Vagina (tissue), 2 donors: ENCODE measurements at regions not wholly inside any gene's neighbourhood (a gene's known extent, or its start where the extent isn't known, plus 50 kb on each side); places are given as distances from the start of the nearest gene placed in this dataset.

Experiments used
- DNase-seq, 2 donors: peaks; one replicate each; pipeline ENCODE4 v3.0.0-alpha.2; 2017; ENCODE audit errors: extremely low spot score in 2 of 2
- H3K27ac ChIP-seq: fragments of 200-600 bp; sonication (generic); one replicate; pipeline ENCODE4 v1.5.1; 2019
- H3K27me3 ChIP-seq: fragments of 200-600 bp; sonication (generic); one replicate; pipeline ENCODE4 v1.5.1; 2019
- H3K36me3 ChIP-seq, 2 donors: fragments of 200-600 bp; sonication (generic); one replicate each; pipeline ENCODE4 v1.5.1; 2017 to 2019
- H3K4me1 ChIP-seq: fragments of 200-600 bp; sonication (generic); one replicate; pipeline ENCODE4 v1.5.1; 2019
- H3K4me3 ChIP-seq, 2 donors: fragments of 200-600 bp; sonication (generic); 1 replicate in 1 of 2; 2 replicates in 1 of 2; pipeline ENCODE4 v1.5.1; 2016 to 2019
- H3K9me3 ChIP-seq: fragments of 200-600 bp; sonication (generic); one replicate; pipeline ENCODE4 v1.5.1; 2019
- CTCF ChIP-seq, 3 experiments: fragments of 450-650 bp in 2 of 3; fragments of 200-600 bp in 1 of 3; sonication (generic) in 1 of 3; IDR thresholded peaks; one replicate each; pipeline ENCODE4 v1.5.1; 2017 to 2019; ENCODE audit warnings: antibody characterized with exemption in 3 of 3, mild to moderate bottlenecking in 2 of 3, moderate library complexity in 2 of 3
- POLR2A ChIP-seq, 2 donors: fragments of 450-650 bp; IDR thresholded peaks; one replicate each; pipeline ENCODE4 v1.6.1; 2017; ENCODE audit warnings: antibody characterized with exemption in 2 of 2, mild to moderate bottlenecking in 2 of 2, moderate library complexity in 2 of 2
- POLR2AphosphoS5 ChIP-seq, 2 donors: sonication (generic); formaldehyde crosslinking; IDR thresholded peaks; one replicate each; pipeline ENCODE4 v1.9.0; 2017; ENCODE audit warnings: antibody characterized with exemption in 2 of 2, mild to moderate bottlenecking in 2 of 2, low read depth in 1 of 2; ENCODE audit not compliant: insufficient read depth in 1 of 2
- intact Hi-C: fragments of 100-400 bp; cut with DNase I; formaldehyde crosslinking; loops from one replicate; pipeline ENCODE4 v1.15.1; 2023

GRCh38 chr2:145137211-145137610 lies 617.3 kb upstream of the ZEB2 start:
- Histone ChIP-seq H3K36me3 (no peaks in the 10 kb centered on the region), H3K9me3 (no peaks in the 10 kb centered on the region), H3K27ac (no peak overlapping the region), H3K4me1 (no peaks in the 10 kb centered on the region), H3K27me3 (no peaks in the 10 kb centered on the region), H3K4me3 (no peak overlapping the region)
- TF ChIP-seq POLR2AphosphoS5 (IDR thresholded peaks at IDR 0.05; ENCODE audit: insufficient read depth in 1 of 2, low read depth in 1 of 2) (no peak), CTCF (IDR thresholded peaks at IDR 0.05) (no peak), POLR2A (IDR thresholded peaks at IDR 0.05) (no peak)
- intact Hi-C loops, result no loop called here
- no peak for DNase-seq

DNA sequence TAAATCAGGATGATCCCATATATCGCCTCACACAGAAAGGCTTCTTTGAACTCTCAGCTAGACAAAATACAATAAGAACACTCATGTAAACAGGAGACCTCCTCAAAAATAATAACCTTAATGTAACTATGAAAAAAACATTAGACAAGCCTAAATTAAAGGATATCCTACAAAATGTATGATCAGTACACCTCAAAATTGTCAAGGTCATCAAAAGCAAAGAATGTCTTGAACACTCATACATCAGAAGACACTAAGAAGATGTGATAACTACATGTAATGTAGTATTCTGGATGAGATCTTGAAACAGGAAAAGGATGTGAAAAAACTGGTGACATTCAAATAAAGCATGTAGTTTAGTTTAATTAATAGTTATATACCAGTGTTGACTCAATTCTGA lies 616.8 kb upstream of the ZEB2 start:
- Histone ChIP-seq H3K4me1 (no peaks in the 10 kb centered on the region), H3K36me3 (no peaks in the 10 kb centered on the region), H3K9me3 (no peaks in the 10 kb centered on the region), H3K27me3 (no peaks in the 10 kb centered on the region), H3K4me3 (no peak overlapping the region), H3K27ac (no peak overlapping the region)
- no peak for DNase-seq
- intact Hi-C loops, result no loop called here
- TF ChIP-seq CTCF (IDR thresholded peaks at IDR 0.05) (no peak), POLR2A (IDR thresholded peaks at IDR 0.05) (no peak), POLR2AphosphoS5 (IDR thresholded peaks at IDR 0.05; ENCODE audit: insufficient read depth in 1 of 2, low read depth in 1 of 2) (no peak)

- TF ChIP-seq POLR2AphosphoS5 (IDR thresholded peaks at IDR 0.05; ENCODE audit: insufficient read depth in 1 of 2, low read depth in 1 of 2), result no peak
- TF ChIP-seq POLR2A (IDR thresholded peaks at IDR 0.05), result no peak
- no peak for TF ChIP-seq CTCF (IDR thresholded peaks at IDR 0.05)
- intact Hi-C loops, result no loop called here
- no peaks in the 10 kb centered on the region for H3K27me3 ChIP-seq
- no peaks in the 10 kb centered on the region for H3K4me1 ChIP-seq
- H3K27ac ChIP-seq, result no peak overlapping the region
- no peaks in the 10 kb centered on the region for H3K9me3 ChIP-seq
- H3K36me3 ChIP-seq, result no peaks in the 10 kb centered on the region
- DNase-seq, result no peak
- no peak overlapping the region for H3K4me3 ChIP-seq
Observed at GRCh38 chr2:145126146-145126545, 606.2 kb upstream of the ZEB2 start.

- Histone ChIP-seq H3K27ac (no peak overlapping the region), H3K9me3 (no peaks in the 10 kb centered on the region), H3K36me3 (no peaks in the 10 kb centered on the region), H3K4me1 (no peaks in the 10 kb centered on the region), H3K4me3 (no peak overlapping the region), H3K27me3 (no peaks in the 10 kb centered on the region)
- no peak for DNase-seq
- no peak for TF ChIP-seq POLR2AphosphoS5 (IDR thresholded peaks at IDR 0.05; ENCODE audit: insufficient read depth in 1 of 2, low read depth in 1 of 2)
- TF ChIP-seq CTCF (IDR thresholded peaks at IDR 0.05), result no peak
- no peak for TF ChIP-seq POLR2A (IDR thresholded peaks at IDR 0.05)
- intact Hi-C loops, result no loop called here
Observed at GRCh38 chr2:145124085-145124484, 604.2 kb upstream of the ZEB2 start.

DNA sequence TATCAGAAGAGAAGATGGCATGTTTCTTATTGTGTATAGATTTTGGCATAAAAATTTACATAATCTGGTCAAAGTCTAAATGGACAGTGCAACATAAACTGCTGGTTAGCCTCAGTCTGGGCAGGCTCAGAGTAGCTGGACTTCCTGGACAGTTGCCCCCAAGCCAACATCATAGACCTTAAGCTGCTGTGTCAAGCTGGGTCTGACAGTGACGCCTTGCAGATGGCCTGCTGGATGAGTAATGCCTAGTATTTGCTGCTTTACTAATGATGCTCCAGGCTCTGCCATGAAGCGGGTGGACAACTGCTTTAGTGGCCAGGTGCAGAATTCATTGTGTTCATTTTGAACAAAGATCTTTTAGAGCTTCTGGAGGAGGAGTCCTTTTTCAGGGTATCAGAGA lies 603.7 kb upstream of the ZEB2 start:
- Histone ChIP-seq H3K4me3 (no peak overlapping the region), H3K36me3 (no peaks in the 10 kb centered on the region), H3K4me1 (no peaks in the 10 kb centered on the region), H3K27me3 (no peaks in the 10 kb centered on the region), H3K9me3 (no peaks in the 10 kb centered on the region), H3K27ac (no peak overlapping the region)
- no peak for DNase-seq
- intact Hi-C loops, result no loop called here
- TF ChIP-seq POLR2A (IDR thresholded peaks at IDR 0.05), result no peak
- TF ChIP-seq POLR2AphosphoS5 (IDR thresholded peaks at IDR 0.05; ENCODE audit: insufficient read depth in 1 of 2, low read depth in 1 of 2), result no peak
- TF ChIP-seq CTCF (IDR thresholded peaks at IDR 0.05), result no peak
